ENCODE measurements at regions not wholly inside any gene's neighbourhood (a gene's known extent, or its start where the extent isn't known, plus 50 kb on each side); places are given as distances from the start of the nearest gene placed in this dataset.

DNA sequence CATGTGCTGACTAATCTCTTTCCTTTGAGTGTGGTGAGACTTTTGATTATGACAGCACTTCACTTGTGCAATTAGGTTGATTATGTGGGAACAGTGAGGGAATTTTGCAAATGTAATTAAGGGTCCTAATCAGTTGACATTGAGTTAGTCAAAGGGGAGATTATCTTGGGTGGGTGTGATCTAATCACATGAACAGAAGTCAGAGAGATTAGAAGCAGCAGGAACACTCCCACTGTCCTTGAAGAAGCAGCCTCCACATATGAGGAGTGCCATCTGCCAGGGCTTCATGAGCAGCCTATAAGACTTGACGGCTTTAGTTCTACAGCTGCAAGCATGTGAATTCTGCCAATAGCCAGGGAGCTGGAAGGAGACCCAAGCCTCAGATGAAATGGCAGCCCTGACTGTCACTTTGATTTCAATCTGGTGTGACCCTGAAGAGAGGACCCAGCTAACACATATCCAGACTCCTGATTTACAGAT, 89.4 kb upstream of the APCDD1 start:
- Mint-ChIP-seq H3K4me3 (no peak overlapping the region), H3K27ac (no peak overlapping the region), H3K36me3 (ENCODE audit: low read depth) (no peaks in the 10 kb centered on the region), H3K27me3 (no peaks in the 10 kb centered on the region), H3K4me1 (no peaks in the 10 kb centered on the region), H3K9me3 (no peaks in the 10 kb centered on the region)
- DNase-seq: no peak
- ChIA-PET CTCF (no interaction called here), POLR2A (no interaction called here)

GRCh38 chr18:10365901-10366300, 88.5 kb upstream of the APCDD1 start:
- POLR2A ChIA-PET: no interaction called here
- H3K27ac Mint-ChIP-seq: no peak overlapping the region
- CTCF ChIA-PET: no interaction called here
- no peaks in the 10 kb centered on the region for H3K27me3 Mint-ChIP-seq
- no peaks in the 10 kb centered on the region for H3K9me3 Mint-ChIP-seq
- H3K4me3 Mint-ChIP-seq: no peak overlapping the region
- H3K4me1 Mint-ChIP-seq: no peaks in the 10 kb centered on the region
- H3K36me3 Mint-ChIP-seq (ENCODE audit: low read depth): no peaks in the 10 kb centered on the region
- DNase-seq: no peak

DNA sequence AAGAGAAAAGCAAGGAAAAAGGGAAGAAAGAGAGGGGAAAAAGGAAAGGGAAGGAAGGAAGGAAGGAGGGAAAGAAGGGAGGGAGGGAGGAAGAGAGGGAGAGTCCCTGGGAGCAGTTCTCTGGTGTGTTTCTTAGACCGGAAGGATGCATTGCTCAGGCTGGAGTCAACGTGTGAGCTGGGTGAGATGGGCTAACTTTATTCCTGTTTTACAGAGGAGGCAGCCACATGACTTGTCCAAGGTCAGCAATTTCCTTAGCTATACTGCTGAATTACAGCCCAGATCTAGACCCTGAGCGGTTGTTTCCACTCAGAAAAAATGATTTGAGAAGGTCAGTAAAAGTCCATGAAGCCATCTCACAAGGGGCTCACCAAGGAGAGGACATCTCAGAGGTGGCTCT, 86.6 kb upstream of the APCDD1 start:
- CTCF ChIA-PET: no interaction called here
- POLR2A ChIA-PET: interaction anchor here (0.7 kb wide), 1 partner anchor 636 kb away, joined by 4 read pairs; no protein-coding TSS in a partner anchor
- H3K27ac Mint-ChIP-seq: no peak overlapping the region

DNA sequence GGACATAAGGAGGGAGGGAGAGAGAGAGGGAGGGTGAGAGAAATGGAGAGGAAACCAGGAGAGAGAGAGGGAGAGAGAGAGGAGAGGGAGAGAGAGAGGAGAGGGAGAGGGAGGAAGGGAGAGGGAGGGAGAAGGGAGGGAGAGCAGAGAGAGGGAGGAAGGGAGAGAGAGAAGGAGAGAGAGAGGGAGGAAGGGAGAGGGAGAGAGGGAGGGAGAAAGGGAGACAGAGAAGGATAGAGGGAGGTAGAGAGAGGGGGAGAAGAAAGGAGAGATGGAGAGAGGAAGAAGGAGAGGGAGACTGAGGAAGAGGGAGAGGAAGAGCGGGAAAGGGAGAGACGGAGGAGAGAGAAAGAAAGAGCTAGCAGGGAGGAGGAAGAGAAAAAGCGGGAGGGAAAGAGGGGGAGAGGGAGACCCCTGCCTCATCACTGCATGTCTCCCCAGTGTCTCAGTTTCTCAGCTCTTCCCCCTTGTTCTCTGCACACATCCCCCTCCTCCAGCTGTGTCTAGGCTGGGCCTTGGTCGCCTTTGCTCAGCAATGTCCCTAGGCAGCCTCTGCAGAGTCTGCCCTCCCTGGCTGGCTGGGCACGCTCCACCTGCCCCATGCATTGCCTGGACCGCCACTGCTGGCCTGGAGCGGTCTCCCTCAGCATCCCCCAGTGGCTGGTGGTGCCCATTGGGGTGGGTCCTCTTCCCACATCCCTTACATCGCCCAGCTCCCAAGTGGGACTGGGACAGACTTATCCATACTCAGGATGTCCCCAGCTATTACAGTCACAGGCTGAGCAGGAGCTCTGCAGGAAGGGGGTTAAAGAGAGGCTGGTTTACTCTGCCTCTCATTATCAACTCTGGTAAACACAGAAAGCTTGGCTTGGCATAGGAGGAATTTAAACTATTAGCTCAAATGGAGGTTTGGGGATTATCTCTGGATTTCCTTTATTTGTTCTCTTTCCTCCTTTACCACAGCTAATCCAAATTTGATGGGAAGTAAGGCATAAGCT, 85.7 kb upstream of the APCDD1 start:
- ChIA-PET CTCF (no interaction called here), POLR2A (no interaction called here)
- Mint-ChIP-seq H3K4me3 (no peak overlapping the region), H3K9me3 (no peaks in the 10 kb centered on the region), H3K27ac (no peak overlapping the region), H3K36me3 (ENCODE audit: low read depth) (no peaks in the 10 kb centered on the region), H3K27me3 (no peaks in the 10 kb centered on the region), H3K4me1 (no peaks in the 10 kb centered on the region)
- DNase-seq: no peak

More for the DNA sequence above, 86.6 kb upstream of the APCDD1 start:
- Mint-ChIP-seq H3K4me3 (no peak overlapping the region), H3K36me3 (ENCODE audit: low read depth) (no peaks in the 10 kb centered on the region), H3K4me1 (no peaks in the 10 kb centered on the region), H3K9me3 (no peaks in the 10 kb centered on the region), H3K27me3 (no peaks in the 10 kb centered on the region)
- DNase-seq: no peak

GRCh38 chr18:10370716-10371115, 83.7 kb upstream of the APCDD1 start:
- no peak overlapping the region for H3K27ac Mint-ChIP-seq
- ChIA-PET POLR2A (no interaction called here), CTCF (no interaction called here)

DNA sequence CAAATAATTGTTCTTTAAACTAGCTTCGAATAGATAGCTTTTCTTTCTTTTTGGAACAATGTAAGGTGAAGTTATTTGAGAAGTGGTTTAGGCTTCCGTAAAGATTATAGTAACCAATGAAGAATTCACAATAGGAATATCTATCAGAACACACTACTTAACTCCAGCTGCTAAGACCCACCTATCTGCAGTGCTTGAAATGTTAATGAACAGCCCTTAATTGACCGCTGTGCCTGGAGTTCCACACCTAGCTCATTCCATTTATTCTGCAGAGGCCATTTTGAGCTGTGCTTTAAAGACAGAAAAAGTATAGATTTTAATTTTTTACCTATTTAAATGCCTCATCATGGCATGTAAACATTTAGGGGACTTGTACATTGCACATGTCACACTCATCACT, 83.3 kb upstream of the APCDD1 start:
- no peak for DNase-seq
- no peaks in the 10 kb centered on the region for H3K4me1 Mint-ChIP-seq
- H3K9me3 Mint-ChIP-seq: no peaks in the 10 kb centered on the region
- ChIA-PET POLR2A (no interaction called here), CTCF (no interaction called here)
- no peaks in the 10 kb centered on the region for H3K36me3 Mint-ChIP-seq (ENCODE audit: low read depth)
- H3K4me3 Mint-ChIP-seq: no peak overlapping the region
- no peaks in the 10 kb centered on the region for H3K27me3 Mint-ChIP-seq
- no peak overlapping the region for H3K27ac Mint-ChIP-seq

More at GRCh38 chr18:10370716-10371115, 83.7 kb upstream of the APCDD1 start:
- no peak for DNase-seq
- Mint-ChIP-seq H3K4me1 (no peaks in the 10 kb centered on the region), H3K4me3 (no peak overlapping the region), H3K9me3 (no peaks in the 10 kb centered on the region), H3K36me3 (ENCODE audit: low read depth) (no peaks in the 10 kb centered on the region), H3K27me3 (no peaks in the 10 kb centered on the region)

DNA sequence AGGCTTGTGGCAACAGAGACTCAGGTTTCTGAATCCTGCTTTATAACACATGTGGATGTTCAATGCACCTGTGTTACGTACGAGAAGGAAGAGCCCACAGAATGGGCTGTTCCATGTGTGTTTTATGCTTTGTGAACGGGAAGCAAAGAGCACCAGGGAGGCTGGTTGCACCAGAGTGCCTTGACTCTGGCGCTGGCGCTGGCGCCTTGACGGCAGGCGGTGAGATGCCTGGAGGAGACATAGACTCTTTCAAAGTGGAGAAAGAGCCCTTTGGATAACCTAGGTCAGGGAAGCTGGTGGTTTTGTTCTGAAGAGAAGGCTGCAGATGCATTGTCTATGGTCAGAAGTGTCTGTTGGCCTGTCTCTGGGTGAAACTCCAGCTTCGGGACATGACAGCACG, 80.2 kb upstream of the APCDD1 start:
- no peak overlapping the region for H3K27ac Mint-ChIP-seq
- ChIA-PET POLR2A (no interaction called here), CTCF (no interaction called here)
- no peaks in the 10 kb centered on the region for H3K4me1 Mint-ChIP-seq
- no peaks in the 10 kb centered on the region for H3K36me3 Mint-ChIP-seq (ENCODE audit: low read depth)
- DNase-seq: no peak
- no peaks in the 10 kb centered on the region for H3K9me3 Mint-ChIP-seq
- no peaks in the 10 kb centered on the region for H3K27me3 Mint-ChIP-seq
- H3K4me3 Mint-ChIP-seq: no peak overlapping the region

GRCh38 chr18:10374636-10375293, 79.7 kb upstream of the APCDD1 start:
- Mint-ChIP-seq H3K9me3 (no peaks in the 10 kb centered on the region), H3K36me3 (ENCODE audit: low read depth) (no peaks in the 10 kb centered on the region), H3K4me1 (no peaks in the 10 kb centered on the region), H3K4me3 (no peak overlapping the region), H3K27ac (no peak overlapping the region), H3K27me3 (peaks cover 2% of the 10 kb centered on the region)
- DNase-seq: no peak
- POLR2A ChIA-PET: no interaction called here
- CTCF ChIA-PET: no interaction called here

DNA sequence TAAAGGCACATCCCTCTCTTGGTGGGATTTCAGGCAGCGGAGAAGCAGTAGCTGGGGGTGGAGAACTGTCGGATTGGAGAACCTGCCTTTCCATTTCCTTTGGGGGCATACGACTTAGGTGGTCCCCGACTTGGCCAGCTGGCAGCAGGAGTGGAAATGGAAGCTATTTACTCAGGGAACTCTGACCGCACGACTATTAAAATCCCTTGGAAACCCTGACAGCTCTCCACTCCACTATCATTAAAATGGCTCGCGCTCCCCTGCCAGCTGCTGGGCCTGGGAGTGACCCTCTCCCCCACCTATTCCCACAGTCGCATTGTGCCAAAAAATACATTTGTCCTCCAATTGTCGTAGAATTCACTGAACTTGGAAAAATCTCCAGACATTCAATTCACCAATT, 77.7 kb upstream of the APCDD1 start:
- CTCF ChIA-PET: no interaction called here
- POLR2A ChIA-PET: no interaction called here
- Mint-ChIP-seq H3K36me3 (ENCODE audit: low read depth) (no peaks in the 10 kb centered on the region), H3K4me1 (no peaks in the 10 kb centered on the region), H3K27me3 (peaks cover 2% of the 10 kb centered on the region), H3K9me3 (no peaks in the 10 kb centered on the region), H3K27ac (no peak overlapping the region), H3K4me3 (no peak overlapping the region)
- no peak for DNase-seq

DNA sequence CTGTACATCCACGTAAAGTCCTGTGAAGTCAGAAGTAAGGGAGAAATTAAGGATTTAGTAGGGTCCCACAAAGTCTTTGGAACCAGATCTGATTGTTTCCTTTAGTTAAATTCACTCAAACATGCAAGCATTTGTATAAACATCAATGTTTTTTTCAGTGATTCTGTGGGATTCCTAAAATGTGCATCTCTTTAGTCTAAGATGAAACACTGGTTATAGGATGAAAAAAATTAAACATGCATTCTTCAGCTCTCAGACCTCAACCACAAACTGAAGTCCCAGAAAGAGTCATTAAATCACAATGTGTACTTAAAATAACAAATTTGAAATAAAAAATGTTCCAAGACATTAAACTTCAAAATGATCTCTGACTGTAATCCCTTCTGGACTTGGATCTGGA, 76.5 kb upstream of the APCDD1 start:
- Mint-ChIP-seq H3K4me3 (no peak overlapping the region), H3K4me1 (no peaks in the 10 kb centered on the region), H3K9me3 (no peaks in the 10 kb centered on the region), H3K27ac (no peak overlapping the region), H3K36me3 (ENCODE audit: low read depth) (no peaks in the 10 kb centered on the region), H3K27me3 (peaks cover 2% of the 10 kb centered on the region)
- no peak for DNase-seq
- ChIA-PET POLR2A (no interaction called here), CTCF (no interaction called here)

- CTCF ChIA-PET: no interaction called here
- no peaks in the 10 kb centered on the region for H3K9me3 Mint-ChIP-seq
- H3K4me3 Mint-ChIP-seq: no peak overlapping the region
- no peak for DNase-seq
- POLR2A ChIA-PET: no interaction called here
- peaks cover 7% of the 10 kb centered on the region for H3K27me3 Mint-ChIP-seq
- no peaks in the 10 kb centered on the region for H3K36me3 Mint-ChIP-seq (ENCODE audit: low read depth)
- no peaks in the 10 kb centered on the region for H3K4me1 Mint-ChIP-seq
- H3K27ac Mint-ChIP-seq: no peak overlapping the region
Observed at GRCh38 chr18:10378688-10379420, 75.6 kb upstream of the APCDD1 start.

DNA sequence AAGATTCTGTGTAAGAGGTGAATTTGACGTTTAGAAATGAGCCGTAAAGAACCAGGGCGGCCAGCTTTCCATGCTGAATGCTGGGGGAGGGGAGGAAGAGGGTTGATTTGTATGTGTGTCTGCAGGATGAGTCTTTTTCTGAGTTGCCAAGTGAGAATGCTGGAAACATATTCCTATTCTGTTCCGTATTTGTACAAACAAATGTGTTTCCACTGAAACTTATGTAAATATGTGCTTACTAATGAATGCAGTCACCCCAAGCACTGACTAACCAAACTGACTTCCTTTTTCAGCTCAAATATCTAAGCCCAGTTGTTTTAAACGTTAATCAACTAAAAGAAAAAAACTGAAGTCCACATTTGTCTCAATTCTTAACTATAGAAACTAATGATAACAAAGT, 74.9 kb upstream of the APCDD1 start:
- Mint-ChIP-seq H3K4me1 (no peaks in the 10 kb centered on the region), H3K9me3 (no peaks in the 10 kb centered on the region), H3K36me3 (ENCODE audit: low read depth) (no peaks in the 10 kb centered on the region), H3K27ac (no peak overlapping the region), H3K4me3 (no peak overlapping the region), H3K27me3 (peaks cover 7% of the 10 kb centered on the region)
- ChIA-PET POLR2A (no interaction called here), CTCF (no interaction called here)
- no peak for DNase-seq

DNA sequence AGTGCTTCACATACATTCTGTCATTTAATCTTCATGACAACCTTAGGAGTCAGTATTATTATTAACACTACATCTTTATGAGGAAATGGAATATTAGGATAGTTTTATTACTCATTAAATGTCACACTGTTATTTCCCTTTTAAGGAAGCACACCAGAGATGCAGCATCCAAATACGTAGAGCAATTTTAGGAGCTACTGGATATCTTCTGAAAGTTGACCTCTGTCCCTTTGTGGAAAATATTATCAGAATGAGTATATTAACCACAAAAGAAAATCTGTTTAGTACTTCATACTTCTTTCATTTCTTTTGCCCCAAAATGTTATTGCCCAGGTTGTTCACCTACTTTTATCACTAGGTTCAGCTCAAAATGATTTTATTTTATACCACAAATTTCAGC, 72.9 kb upstream of the APCDD1 start:
- Mint-ChIP-seq H3K9me3 (no peaks in the 10 kb centered on the region), H3K27me3 (peaks cover 7% of the 10 kb centered on the region), H3K4me1 (peaks cover under 1% of the 10 kb centered on the region), H3K27ac (no peak overlapping the region), H3K4me3 (no peak overlapping the region), H3K36me3 (ENCODE audit: low read depth) (no peaks in the 10 kb centered on the region)
- ChIA-PET POLR2A (no interaction called here), CTCF (no interaction called here)
- DNase-seq: no peak
